Globus pallidus (tissue), 1 donor: ENCODE measurements at regions not wholly inside any gene's neighbourhood (a gene's known extent, or its start where the extent isn't known, plus 50 kb on each side); places are given as distances from the start of the nearest gene placed in this dataset.

Experiments used
- DNase-seq: peaks from one replicate; pipeline ENCODE4 v3.0.0-alpha.2; 2015; ENCODE audit warnings: low spot score

DNA sequence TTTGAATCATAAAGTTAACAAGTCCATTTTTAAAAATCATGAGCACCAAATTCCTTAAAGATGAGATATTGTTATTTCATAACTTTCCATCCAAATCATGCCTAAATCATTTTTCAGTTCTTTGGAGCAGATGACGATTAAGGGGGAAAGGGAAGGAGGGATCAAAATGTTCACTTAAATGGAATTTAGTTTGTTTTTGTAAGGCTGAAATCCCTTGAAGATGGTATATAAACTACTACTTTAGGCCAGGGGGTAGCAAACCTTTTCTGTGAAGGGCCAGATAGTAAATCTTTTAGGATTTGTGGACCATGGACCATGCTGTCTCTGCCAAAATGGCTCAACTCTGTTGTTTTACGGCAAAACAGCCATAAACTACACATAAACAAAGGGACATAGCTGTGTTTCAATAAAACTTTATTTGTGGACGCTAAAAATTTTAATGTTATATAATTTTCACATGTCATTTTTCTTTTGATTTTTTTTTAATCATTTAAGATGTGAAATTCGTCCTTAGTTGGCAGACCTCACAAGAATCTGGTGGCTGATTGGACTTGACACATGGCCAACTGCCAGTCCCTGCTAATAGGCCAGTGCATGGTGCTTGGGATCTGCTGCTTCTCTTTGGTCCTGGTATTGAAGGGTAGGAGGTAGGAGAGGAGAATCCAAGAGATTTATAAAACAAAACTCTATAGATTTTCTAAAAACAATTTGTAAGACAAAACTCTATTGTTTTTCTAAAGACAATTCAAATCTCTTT, 52.0 kb upstream of the RTN4 start:
- no peak for DNase-seq

DNA sequence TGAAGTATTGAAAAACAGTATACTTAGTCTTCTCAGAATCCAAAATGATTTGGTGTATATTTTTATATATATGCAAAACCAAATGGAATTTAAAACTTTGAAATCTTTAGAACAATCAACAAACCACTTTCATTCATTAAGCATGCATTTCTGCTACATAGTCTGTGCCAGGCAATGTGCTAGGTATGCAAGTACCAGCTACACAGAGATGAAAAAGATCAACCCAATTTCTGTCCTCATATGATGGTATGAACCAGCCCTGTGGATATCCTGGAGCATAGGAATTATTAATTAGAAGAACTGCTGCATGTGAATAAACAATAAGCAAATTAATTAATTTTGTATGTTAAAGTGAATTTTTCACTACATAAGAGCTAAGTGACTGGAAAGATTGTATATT, 51.2 kb upstream of the RTN4 start:
- DNase-seq = no peak

DNA sequence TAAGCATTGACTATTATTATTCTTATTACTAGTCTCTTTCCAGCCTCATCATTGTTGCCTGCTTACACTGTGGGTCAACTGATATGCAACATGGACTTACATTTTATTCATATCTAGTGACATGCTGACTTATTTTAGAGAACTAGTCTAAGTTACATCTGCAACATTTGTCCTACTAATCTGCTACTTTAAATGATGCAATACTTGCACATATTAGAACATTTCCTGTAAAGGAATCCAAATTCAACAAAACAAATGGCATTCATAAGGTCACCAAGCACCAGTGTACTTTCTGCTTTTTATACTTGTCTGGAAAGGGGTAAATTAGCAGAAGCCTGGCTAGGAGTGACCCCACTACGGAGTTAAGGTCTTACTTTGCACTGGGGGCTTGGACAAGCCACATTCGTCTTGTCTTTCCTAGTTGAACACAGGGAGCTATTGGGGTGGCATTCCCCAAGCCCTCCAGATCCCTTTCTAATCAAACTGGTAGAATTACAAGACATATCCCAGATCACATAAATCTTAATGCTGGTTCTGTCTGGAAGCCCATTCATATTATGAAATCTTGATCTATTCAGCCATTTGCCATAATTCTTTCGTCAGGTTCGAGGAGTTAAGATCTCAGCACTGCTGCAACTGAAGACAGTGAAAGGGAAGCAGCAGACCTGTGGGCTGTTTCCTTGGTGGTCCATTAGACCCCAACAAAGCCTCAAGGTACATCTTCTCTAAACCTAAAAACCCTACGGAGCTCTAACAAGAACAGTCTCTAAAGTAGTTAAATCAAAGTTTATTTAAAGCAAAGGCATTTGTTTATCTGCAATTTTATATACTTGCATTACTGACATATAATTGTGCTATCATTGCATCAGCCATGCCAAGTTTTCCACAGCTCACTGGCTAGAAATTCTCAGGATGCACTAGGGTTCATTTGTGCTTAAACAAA, 49.9 kb upstream of the RTN4 start:
- no peak for DNase-seq
